ENCODE measurements at regions not wholly inside any gene's neighbourhood (a gene's known extent, or its start where the extent isn't known, plus 50 kb on each side); places are given as distances from the start of the nearest gene placed in this dataset.

GRCh38 chr13:33684874-33685273 is 133.1 kb upstream of the RFC3 start:
- H3K27me3 ChIP-seq: no peaks in the 10 kb centered on the region
- no peak overlapping the region for H3K27ac ChIP-seq (replicated peaks in 1 of 4)
- TF ChIP-seq POLR2AphosphoS5 (IDR thresholded peaks at IDR 0.05): no peak
- TF ChIP-seq POLR2A (IDR thresholded peaks at IDR 0.05; ENCODE audit: low read depth): no peak
- no peak for TF ChIP-seq EP300 (IDR thresholded peaks at IDR 0.05)
- TF ChIP-seq CTCF (IDR thresholded peaks at IDR 0.05): no peak
- H3K9me3 ChIP-seq: no peaks in the 10 kb centered on the region
- no peak for DNase-seq (ENCODE audit: extremely low spot score)
- H3K4me3 ChIP-seq: no peak overlapping the region
- intact Hi-C loops (cut with DNase I): no loop called here
- H3K36me3 ChIP-seq: no peaks in the 10 kb centered on the region
- 77% methylated on average over 4 of the region's 4 CpGs for WGBS
- peaks cover 0 to 1% (median 0%) of the 10 kb centered on the region in 4 donors for H3K4me1 ChIP-seq

- no peaks in the 10 kb centered on the region for H3K36me3 ChIP-seq
- intact Hi-C loops (cut with DNase I): no loop called here
- 73% methylated on average over 7 of the region's 7 CpGs for WGBS
- no peak overlapping the region for H3K4me3 ChIP-seq
- H3K27me3 ChIP-seq: no peaks in the 10 kb centered on the region
- no peaks in the 10 kb centered on the region for H3K4me1 ChIP-seq
- no peaks in the 10 kb centered on the region for H3K9me3 ChIP-seq
- TF ChIP-seq POLR2AphosphoS5 (IDR thresholded peaks at IDR 0.05): no peak
- TF ChIP-seq CTCF (IDR thresholded peaks at IDR 0.05): no peak
- TF ChIP-seq POLR2A (IDR thresholded peaks at IDR 0.05; ENCODE audit: low read depth): no peak
- TF ChIP-seq EP300 (IDR thresholded peaks at IDR 0.05): no peak
- no peak for DNase-seq (ENCODE audit: extremely low spot score)
- H3K27ac ChIP-seq (replicated peaks in 1 of 4): no peak overlapping the region
Measured at GRCh38 chr13:33686772-33687480, 131.0 kb upstream of the RFC3 start.

- Histone ChIP-seq H3K4me3 (no peak overlapping the region), H3K4me1 (no peaks in the 10 kb centered on the region), H3K36me3 (no peaks in the 10 kb centered on the region), H3K9me3 (no peaks in the 10 kb centered on the region), H3K27me3 (no peaks in the 10 kb centered on the region), H3K27ac (replicated peaks in 1 of 4) (no peak overlapping the region)
- 93% methylated on average over 10 of the region's 10 CpGs for WGBS
- intact Hi-C loops (cut with DNase I): no loop called here
- no peak for TF ChIP-seq POLR2AphosphoS5 (IDR thresholded peaks at IDR 0.05)
- TF ChIP-seq CTCF (IDR thresholded peaks at IDR 0.05): no peak
- TF ChIP-seq POLR2A (IDR thresholded peaks at IDR 0.05; ENCODE audit: low read depth): no peak
- no peak for TF ChIP-seq EP300 (IDR thresholded peaks at IDR 0.05)
- no peak for DNase-seq (ENCODE audit: extremely low spot score)
Measured at GRCh38 chr13:33690354-33690753, 127.6 kb upstream of the RFC3 start.

GRCh38 chr13:33691980-33692379 is 126.0 kb upstream of the RFC3 start:
- intact Hi-C loops (cut with DNase I): no loop called here
- Histone ChIP-seq H3K9me3 (no peaks in the 10 kb centered on the region), H3K4me1 (no peaks in the 10 kb centered on the region), H3K27me3 (no peaks in the 10 kb centered on the region), H3K36me3 (no peaks in the 10 kb centered on the region), H3K27ac (replicated peaks in 1 of 4) (no peak overlapping the region), H3K4me3 (no peak overlapping the region)
- 87% methylated on average over 11 of the region's 11 CpGs for WGBS
- DNase-seq (ENCODE audit: extremely low spot score): no peak
- TF ChIP-seq POLR2AphosphoS5 (IDR thresholded peaks at IDR 0.05) (no peak), POLR2A (IDR thresholded peaks at IDR 0.05; ENCODE audit: low read depth) (no peak), CTCF (IDR thresholded peaks at IDR 0.05) (no peak), EP300 (IDR thresholded peaks at IDR 0.05) (no peak)

GRCh38 chr13:33692531-33692930 is 125.4 kb upstream of the RFC3 start:
- Histone ChIP-seq H3K36me3 (no peaks in the 10 kb centered on the region), H3K4me3 (no peak overlapping the region), H3K4me1 (no peaks in the 10 kb centered on the region), H3K27me3 (no peaks in the 10 kb centered on the region), H3K27ac (replicated peaks in 1 of 4) (no peak overlapping the region), H3K9me3 (no peaks in the 10 kb centered on the region)
- 80% methylated on average over 2 of the region's 2 CpGs for WGBS
- no peak for DNase-seq (ENCODE audit: extremely low spot score)
- intact Hi-C loops (cut with DNase I): no loop called here
- TF ChIP-seq POLR2A (IDR thresholded peaks at IDR 0.05; ENCODE audit: low read depth) (no peak), POLR2AphosphoS5 (IDR thresholded peaks at IDR 0.05) (no peak), CTCF (IDR thresholded peaks at IDR 0.05) (no peak), EP300 (IDR thresholded peaks at IDR 0.05) (no peak)

Measured in esophagus muscularis mucosa (tissue), 4 donors.